GM12875 (cell line): ENCODE measurements at regions not wholly inside any gene's neighbourhood (a gene's known extent, or its start where the extent isn't known, plus 50 kb on each side); places are given as distances from the start of the nearest gene placed in this dataset.

Experiments
- H3K4me3 ChIP-seq: one replicate; pipeline ENCODE4 v1.5.1; 2011; ENCODE audit warnings: low read depth, low read length, control low read depth
- CTCF ChIP-seq: IDR thresholded peaks from 2 replicates; pipeline ENCODE4 v1.5.1; 2011; ENCODE audit warnings: low read depth, mild to moderate bottlenecking, control low read depth, inconsistent platforms, low read length, moderate library complexity, borderline replicate concordance; ENCODE audit not compliant: insufficient read depth

GRCh38 chr6:142698751-142699150, 246.2 kb downstream of the HIVEP2 start:
- no peak overlapping the region for H3K4me3 ChIP-seq
- 0 out of 2 replicates have a peak, but pooled peaks have one; percentile 15 for TF ChIP-seq CTCF

DNA sequence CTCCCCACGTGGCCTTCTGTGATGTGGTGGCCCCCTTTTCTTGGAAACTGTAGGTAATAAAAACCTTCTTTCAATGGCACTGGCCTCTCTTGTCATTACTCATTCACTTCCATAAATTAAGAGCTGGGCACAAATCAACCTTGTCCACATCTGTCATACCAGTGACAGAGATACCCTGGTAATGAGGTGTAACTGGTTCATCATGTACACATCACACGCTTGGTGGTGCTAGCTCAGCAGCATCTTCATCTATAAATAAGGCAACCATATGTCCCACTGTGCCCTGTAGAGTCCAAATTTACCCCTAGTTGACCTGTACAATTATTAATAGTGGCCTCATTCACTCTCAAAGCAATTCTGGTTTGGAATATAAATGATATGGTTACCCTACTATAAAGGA, 245.6 kb downstream of the HIVEP2 start:
- no peak overlapping the region for H3K4me3 ChIP-seq
- no peak for TF ChIP-seq CTCF

- no peak for TF ChIP-seq CTCF
- no peak overlapping the region for H3K4me3 ChIP-seq
Observed at GRCh38 chr6:142700032-142700431, 244.9 kb downstream of the HIVEP2 start.

DNA sequence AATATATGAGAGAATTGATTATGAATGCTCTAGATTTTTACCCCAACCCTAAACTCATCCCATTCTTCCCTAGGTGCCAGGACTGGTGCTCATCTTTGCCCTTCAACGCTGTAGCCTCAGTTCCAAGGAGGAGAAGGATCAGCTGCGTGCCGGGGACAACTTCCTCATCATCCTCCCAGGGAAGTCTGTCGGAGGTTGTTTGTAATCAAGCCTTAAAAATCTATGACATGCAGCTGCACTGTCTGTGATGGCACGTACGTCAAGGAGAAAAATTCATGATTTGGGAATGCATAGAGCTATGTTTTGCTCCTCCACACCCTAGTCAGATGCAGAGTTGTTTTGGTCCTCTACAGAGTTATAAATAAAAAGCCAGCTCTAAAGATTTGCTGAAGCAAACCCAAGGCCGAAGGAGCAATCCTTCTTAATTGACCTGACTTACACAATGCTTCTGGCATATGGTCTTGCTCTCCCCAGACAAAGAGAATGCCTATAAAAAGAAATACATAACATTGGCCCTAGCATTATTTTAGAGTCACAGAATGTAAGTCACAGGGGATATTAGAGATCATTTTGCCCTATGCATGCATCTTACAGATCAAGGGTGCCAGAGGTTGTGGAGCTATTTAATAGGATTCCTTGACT, 244.2 kb downstream of the HIVEP2 start:
- no peak overlapping the region for H3K4me3 ChIP-seq
- no peak for TF ChIP-seq CTCF
